Uterus (tissue), 3 donors: ENCODE measurements at regions not wholly inside any gene's neighbourhood (a gene's known extent, or its start where the extent isn't known, plus 50 kb on each side); places are given as distances from the start of the nearest gene placed in this dataset.

Experiments
- DNase-seq, 2 donors: peaks; one replicate each; pipeline ENCODE4 v3.0.0-alpha.2; 2019 to 2020
- H3K27ac ChIP-seq, 2 donors: fragments of 200-600 bp; sonication (generic); 1 replicate in 1 of 2; 2 replicates in 1 of 2; pipeline ENCODE4 v1.5.1; 2016 to 2018
- H3K27me3 ChIP-seq, 2 donors: fragments of 200-600 bp; sonication (generic); one replicate each; pipeline ENCODE4 v1.5.1; 2018 to 2019; ENCODE audit warnings: control low read depth in 1 of 2
- H3K36me3 ChIP-seq, 2 donors: fragments of 200-600 bp; sonication (generic); one replicate each; pipeline ENCODE4 v1.5.1; 2019; ENCODE audit warnings: control low read depth in 1 of 2
- H3K4me1 ChIP-seq, 2 donors: fragments of 200-600 bp; sonication (generic); one replicate each; pipeline ENCODE4 v1.5.1; 2018 to 2019; ENCODE audit warnings: control low read depth in 1 of 2
- H3K4me3 ChIP-seq, 2 donors: fragments of 200-600 bp; sonication (generic); 1 replicate in 1 of 2; 2 replicates in 1 of 2; pipeline ENCODE4 v1.5.1; 2018 to 2019; ENCODE audit warnings: mild to moderate bottlenecking in 1 of 2
- H3K9me3 ChIP-seq, 2 donors: fragments of 200-600 bp; sonication (generic); one replicate each; pipeline ENCODE4 v1.5.1; 2019; ENCODE audit warnings: control low read depth in 1 of 2
- POLR2A ChIP-seq, 2 donors: fragments of 450-650 bp; IDR thresholded peaks; one replicate each; pipeline ENCODE4 v1.6.1; 2016; ENCODE audit warnings: antibody characterized with exemption in 2 of 2, mild to moderate bottlenecking in 1 of 2, moderate library complexity in 1 of 2
- intact Hi-C: fragments of 100-400 bp; cut with DNase I; formaldehyde crosslinking; loops from one replicate; pipeline ENCODE4 v1.15.1; 2023; ENCODE audit warnings: low total_unique reads
- TF ChIP-seq, protein P1 (sequence below), 4 experiments: fragments of 200-600 bp in 2 of 4; fragments of 450-650 bp in 2 of 4; sonication (generic) in 2 of 4; IDR thresholded peaks; one replicate each; pipeline ENCODE4 v1.5.1; 2016 to 2019; ENCODE audit warnings: antibody characterized with exemption in 4 of 4, mild to moderate bottlenecking in 2 of 4, moderate library complexity in 1 of 4
- donor health status: DM: yes; HTN: yes; CAD: no.

DNA sequence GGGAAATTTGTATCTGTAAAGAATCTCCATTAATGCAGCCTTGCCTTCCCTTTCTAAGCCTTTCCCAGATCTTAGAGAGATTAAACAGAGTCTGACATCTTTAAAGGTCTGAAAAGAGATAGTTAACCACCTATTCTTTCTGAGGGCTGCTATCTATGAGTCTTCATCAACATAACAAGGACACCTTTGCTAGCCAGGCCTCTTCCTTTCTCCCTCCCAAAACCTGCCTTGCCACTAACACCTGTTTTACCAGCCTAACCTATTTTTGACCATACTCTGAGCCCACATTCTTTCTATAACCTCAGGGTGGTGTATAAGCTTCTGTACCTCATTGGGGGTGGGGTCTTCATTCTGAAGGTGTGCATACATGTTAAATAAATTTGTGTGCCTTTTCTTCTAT, 217.1 kb downstream of the IPMK start:
- Histone ChIP-seq H3K27me3 (no peaks in the 10 kb centered on the region), H3K9me3 (no peaks in the 10 kb centered on the region), H3K4me3 (no peak overlapping the region), H3K36me3 (no peaks in the 10 kb centered on the region), H3K4me1 (no peaks in the 10 kb centered on the region), H3K27ac (no peak overlapping the region)
- DNase-seq, result no peak
- intact Hi-C loops, result no loop called here
- TF ChIP-seq POLR2A (IDR thresholded peaks at IDR 0.05), result no peak
- TF ChIP-seq, protein P1, sequence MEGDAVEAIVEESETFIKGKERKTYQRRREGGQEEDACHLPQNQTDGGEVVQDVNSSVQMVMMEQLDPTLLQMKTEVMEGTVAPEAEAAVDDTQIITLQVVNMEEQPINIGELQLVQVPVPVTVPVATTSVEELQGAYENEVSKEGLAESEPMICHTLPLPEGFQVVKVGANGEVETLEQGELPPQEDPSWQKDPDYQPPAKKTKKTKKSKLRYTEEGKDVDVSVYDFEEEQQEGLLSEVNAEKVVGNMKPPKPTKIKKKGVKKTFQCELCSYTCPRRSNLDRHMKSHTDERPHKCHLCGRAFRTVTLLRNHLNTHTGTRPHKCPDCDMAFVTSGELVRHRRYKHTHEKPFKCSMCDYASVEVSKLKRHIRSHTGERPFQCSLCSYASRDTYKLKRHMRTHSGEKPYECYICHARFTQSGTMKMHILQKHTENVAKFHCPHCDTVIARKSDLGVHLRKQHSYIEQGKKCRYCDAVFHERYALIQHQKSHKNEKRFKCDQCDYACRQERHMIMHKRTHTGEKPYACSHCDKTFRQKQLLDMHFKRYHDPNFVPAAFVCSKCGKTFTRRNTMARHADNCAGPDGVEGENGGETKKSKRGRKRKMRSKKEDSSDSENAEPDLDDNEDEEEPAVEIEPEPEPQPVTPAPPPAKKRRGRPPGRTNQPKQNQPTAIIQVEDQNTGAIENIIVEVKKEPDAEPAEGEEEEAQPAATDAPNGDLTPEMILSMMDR (IDR thresholded peaks at IDR 0.05), result no peak

DNA sequence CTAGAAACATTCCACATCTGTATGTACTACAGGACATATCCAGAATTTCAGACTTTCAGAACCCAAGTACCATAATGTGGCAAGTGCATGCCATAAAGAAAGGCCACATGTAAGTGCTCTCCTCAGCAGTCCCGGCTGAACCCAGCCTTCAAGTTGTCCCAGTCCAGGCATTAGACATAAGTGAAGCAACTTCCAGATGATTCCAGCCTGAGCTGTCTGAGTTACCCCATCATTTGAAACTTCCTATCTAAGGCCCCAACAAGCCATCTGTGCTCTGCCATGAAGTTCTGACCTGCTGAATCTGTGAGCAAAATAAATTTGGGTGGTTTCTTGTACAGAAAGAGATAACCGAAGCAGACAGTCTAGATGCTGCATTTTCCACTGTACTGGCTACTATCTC, 218.8 kb downstream of the IPMK start:
- Histone ChIP-seq H3K27me3 (no peaks in the 10 kb centered on the region), H3K4me1 (no peaks in the 10 kb centered on the region)
- intact Hi-C loops, result no loop called here

DNA sequence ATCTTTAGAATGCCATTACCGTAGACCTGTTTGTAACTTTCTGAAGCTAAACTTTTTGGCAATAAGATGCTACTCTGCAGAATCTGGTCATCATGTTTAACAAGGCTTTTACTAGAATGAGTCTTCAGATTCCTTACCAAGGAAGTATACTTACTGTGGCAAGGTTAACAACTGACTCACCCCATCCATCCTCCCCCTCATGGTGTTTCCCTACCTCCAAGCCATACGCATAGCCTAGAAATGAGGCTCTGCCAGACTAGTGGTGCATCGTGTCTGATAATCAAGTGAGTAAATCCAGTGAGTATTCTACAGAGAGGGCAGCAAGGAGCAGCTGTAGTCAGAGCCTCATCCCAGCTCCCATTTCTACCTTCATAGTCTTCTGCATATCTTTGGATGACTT, 223.6 kb downstream of the IPMK start:
- no peaks in the 10 kb centered on the region for H3K4me1 ChIP-seq
- intact Hi-C loops, result no loop called here
- no peak for TF ChIP-seq POLR2A (IDR thresholded peaks at IDR 0.05)
- TF ChIP-seq, protein P1 (IDR thresholded peaks at IDR 0.05), result no peak
- DNase-seq, result no peak
- no peaks in the 10 kb centered on the region for H3K36me3 ChIP-seq
- no peak overlapping the region for H3K27ac ChIP-seq
- no peaks in the 10 kb centered on the region for H3K9me3 ChIP-seq
- no peaks in the 10 kb centered on the region for H3K27me3 ChIP-seq
- H3K4me3 ChIP-seq, result no peak overlapping the region

More for the DNA sequence above, 218.8 kb downstream of the IPMK start:
- no peak for DNase-seq
- H3K4me3 ChIP-seq, result no peak overlapping the region
- TF ChIP-seq, protein P1 (IDR thresholded peaks at IDR 0.05), result no peak
- TF ChIP-seq POLR2A (IDR thresholded peaks at IDR 0.05), result no peak
- no peaks in the 10 kb centered on the region for H3K9me3 ChIP-seq
- H3K27ac ChIP-seq, result no peak overlapping the region
- H3K36me3 ChIP-seq, result no peaks in the 10 kb centered on the region

DNA sequence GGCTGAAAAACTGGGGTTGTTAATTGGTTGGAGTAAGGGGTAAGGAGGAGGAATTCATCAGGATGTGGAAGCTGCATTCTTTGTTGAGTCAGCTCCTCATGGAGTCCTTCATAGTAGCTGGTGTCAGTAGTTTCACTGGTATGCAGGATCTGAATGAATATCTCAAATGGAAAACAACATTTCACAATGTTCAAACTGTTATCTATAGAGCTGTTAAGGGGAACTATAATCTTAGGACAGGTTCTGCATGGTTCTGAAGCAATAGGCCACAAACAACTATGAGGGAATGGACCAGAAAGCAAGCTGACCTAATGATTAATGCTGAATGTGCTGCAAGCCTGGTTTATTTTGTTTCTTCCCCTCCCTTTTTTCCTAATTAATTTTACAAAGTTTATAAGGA, 225.8 kb downstream of the IPMK start:
- TF ChIP-seq, protein P1 (IDR thresholded peaks at IDR 0.05), result no peak
- TF ChIP-seq POLR2A (IDR thresholded peaks at IDR 0.05), result no peak
- no peaks in the 10 kb centered on the region for H3K36me3 ChIP-seq
- H3K4me3 ChIP-seq, result no peak overlapping the region
- DNase-seq, result no peak
- no peak overlapping the region for H3K27ac ChIP-seq
- no peaks in the 10 kb centered on the region for H3K4me1 ChIP-seq
- no peaks in the 10 kb centered on the region for H3K9me3 ChIP-seq
- intact Hi-C loops, result no loop called here
- no peaks in the 10 kb centered on the region for H3K27me3 ChIP-seq

DNA sequence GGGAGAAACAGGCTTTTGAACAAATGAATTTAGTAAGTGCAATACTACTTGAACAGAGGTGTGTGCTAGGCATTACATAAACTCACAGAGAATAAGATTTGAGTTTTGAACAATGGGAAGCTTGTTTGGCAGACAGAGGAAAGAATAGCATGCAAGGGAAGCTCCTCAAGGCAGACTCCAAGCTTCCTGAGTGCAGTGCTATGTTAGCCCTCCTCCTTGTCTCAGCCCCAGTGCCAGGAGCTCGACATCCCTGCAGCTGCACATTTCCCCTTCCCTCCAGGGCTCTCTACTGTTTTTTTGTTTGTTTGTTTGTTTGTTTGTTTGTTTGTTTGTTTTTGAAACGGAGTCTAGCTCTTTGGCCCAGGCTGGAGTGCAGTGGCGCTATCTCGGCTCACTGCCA, 237.5 kb downstream of the IPMK start:
- no peaks in the 10 kb centered on the region for H3K36me3 ChIP-seq
- DNase-seq, result no peak
- no peak overlapping the region for H3K4me3 ChIP-seq
- H3K4me1 ChIP-seq, result no peaks in the 10 kb centered on the region
- H3K9me3 ChIP-seq, result no peaks in the 10 kb centered on the region
- no peak for TF ChIP-seq POLR2A (IDR thresholded peaks at IDR 0.05)
- TF ChIP-seq, protein P1 (IDR thresholded peaks at IDR 0.05), result no peak
- H3K27ac ChIP-seq, result no peak overlapping the region
- intact Hi-C loops, result no loop called here
- H3K27me3 ChIP-seq, result no peaks in the 10 kb centered on the region
